HepG2 (cell line): ENCODE measurements at regions not wholly inside any gene's neighbourhood (a gene's known extent, or its start where the extent isn't known, plus 50 kb on each side); places are given as distances from the start of the nearest gene placed in this dataset.
A peak's percentile ranks its signal among the peaks of the same experiment; 100 is the strongest.

ENCODE experiments used
- ATAC-seq: fragments of 200-7000 bp; cut with Tn5 transposase; 3 replicates; pipeline ENCODE4 v1.9.1; 2020; ENCODE audit warnings: mild to moderate bottlenecking, moderate library complexity
- BruUV-seq: library from RNA; stranded (reverse); fragments of 400-500 nt; replicated peaks from 2 replicates; lab custom pipeline; 2021; lab: Mats Ljungman, UMichigan
- CTCF ChIA-PET: fragments of 300-600 bp; formaldehyde crosslinking; extraction: SDS; loops from one replicate; lab custom pipeline; 2021; ENCODE audit warnings: low total read pairs, inconsistent platforms, low intra/inter-chr PET ratio; lab: Yijun Ruan, JAX
- POLR2A ChIA-PET: fragments of 350-600 bp; sonication (Branson Sonifier 250); formaldehyde crosslinking; loops from one replicate; lab custom pipeline; 2020; ENCODE audit warnings: antibody characterized with exemption, inconsistent platforms; lab: Yijun Ruan, JAX
- DNase-seq: peaks from one replicate; pipeline ENCODE4 v3.0.0-alpha.2; 2015; ENCODE audit warnings: low spot score
- FAIRE-seq: peaks from 3 replicates; lab custom pipeline; 2011; peaks lifted over from hg19 to GRCh38; lab: Jason Lieb, UNC
- H2AFZ ChIP-seq: one replicate; pipeline ENCODE4 v1.6.1; 2011; ENCODE audit warnings: low read length, inconsistent platforms
- H3K27ac ChIP-seq: fragments of 300-600 bp; 3 replicates; pipeline ENCODE4 v1.8.0; 2011; ENCODE audit warnings: mixed run types, mild to moderate bottlenecking, mixed read lengths, low read length, inconsistent platforms; ENCODE audit not compliant: insufficient read depth; ENCODE audit errors: extremely low read length
- H3K27me3 ChIP-seq, 2 experiments: fragments of 200-600 bp in 1 of 2; 2 replicates in 1 of 2; 3 replicates in 1 of 2; pipeline versions ENCODE4 v1.6.0 to v1.8.0; 2011; ENCODE audit warnings: low read length in 2 of 2, mild to moderate bottlenecking in 2 of 2, moderate library complexity in 2 of 2, inconsistent platforms in 1 of 2; ENCODE audit not compliant: insufficient read depth in 2 of 2, control insufficient read depth in 1 of 2
- H3K36me3 ChIP-seq, 2 experiments: fragments of 200-600 bp in 1 of 2; replicated peaks in 1 of 2; 2 replicates in 1 of 2; 3 replicates in 1 of 2; pipeline versions ENCODE4 v1.5.1 to v1.8.0; 2011; ENCODE audit warnings: low read length in 2 of 2, inconsistent platforms in 1 of 2; ENCODE audit not compliant: insufficient read depth in 2 of 2, control insufficient read depth in 1 of 2
- H3K4me1 ChIP-seq: 2 replicates; pipeline ENCODE4 v1.5.1; 2012; ENCODE audit warnings: low read length, inconsistent platforms; ENCODE audit not compliant: insufficient read depth
- H3K4me2 ChIP-seq: 2 replicates; pipeline ENCODE4 v1.6.0; 2011; ENCODE audit warnings: low read depth, low read length, inconsistent platforms
- H3K4me3 ChIP-seq, 3 experiments: fragments of 200-600 bp in 1 of 3; sonication (generic), shearing (Covaris generic) in 1 of 3; replicated peaks in 1 of 3; 2 replicates each; pipeline ENCODE4 v1.5.1; 2011 to 2016; ENCODE audit warnings: low read length in 3 of 3, inconsistent platforms in 2 of 3, low read depth in 2 of 3, mild to moderate bottlenecking in 2 of 3, control low read depth in 1 of 3, mixed read lengths in 1 of 3; ENCODE audit not compliant: insufficient read depth in 1 of 3
- H3K79me2 ChIP-seq: one replicate; pipeline ENCODE4 v1.6.1; 2011; ENCODE audit warnings: low read length, inconsistent platforms; ENCODE audit not compliant: insufficient read depth
- H3K9ac ChIP-seq: 2 replicates; pipeline ENCODE4 v1.6.0; 2011; ENCODE audit warnings: mild to moderate bottlenecking, low read depth, low read length, inconsistent platforms; ENCODE audit not compliant: insufficient read depth
- H3K9me3 ChIP-seq: 2 replicates; pipeline ENCODE4 v1.5.1; 2012; ENCODE audit warnings: mild to moderate bottlenecking, low read length
- H4K20me1 ChIP-seq: 2 replicates; pipeline ENCODE4 v1.6.0; 2011; ENCODE audit warnings: inconsistent platforms, mild to moderate bottlenecking, low read length, moderate library complexity; ENCODE audit not compliant: insufficient read depth
- ARID2 ChIP-seq: sonication (generic); formaldehyde crosslinking; IDR thresholded peaks from 2 replicates; pipeline ENCODE4 v1.8.1; 2022; ENCODE audit warnings: mild to moderate bottlenecking, missing genetic modification reagents, borderline replicate concordance
- FOSL2 ChIP-seq: sonication (generic); formaldehyde crosslinking; IDR thresholded peaks from 2 replicates; pipeline ENCODE4 v1.4.0; 2020; ENCODE audit warnings: missing genetic modification reagents
- ONECUT2 ChIP-seq: sonication (generic); formaldehyde crosslinking; IDR thresholded peaks from 2 replicates; pipeline ENCODE4 v1.4.0; 2020; ENCODE audit warnings: missing genetic modification reagents
- PHF21A ChIP-seq: sonication (generic); formaldehyde crosslinking; IDR thresholded peaks from 2 replicates; pipeline ENCODE4 v1.5.0; 2020; ENCODE audit warnings: mild to moderate bottlenecking, missing genetic modification reagents
- ZFP36 ChIP-seq: fragments of 150-350 bp; IDR thresholded peaks from 2 replicates; pipeline ENCODE4 v1.6.1; 2018; ENCODE audit warnings: borderline replicate concordance, low read length, low read depth; ENCODE audit not compliant: partially characterized antibody
- ZNF329 ChIP-seq: sonication (generic); formaldehyde crosslinking; IDR thresholded peaks from 2 replicates; pipeline ENCODE4 v1.9.0; 2021; ENCODE audit warnings: low read depth, mild to moderate bottlenecking, missing genetic modification reagents
- ZNF768 ChIP-seq: sonication (generic); formaldehyde crosslinking; IDR thresholded peaks from 2 replicates; pipeline ENCODE4 v1.4.0; 2020; ENCODE audit warnings: missing genetic modification reagents
- WGBS: methylation state at CpG from one replicate; pipeline ENCODE4 v1.1.6; 2017; ENCODE audit warnings: low lambda C conversion rate; 5-methylcytosine and 5-hydroxymethylcytosine counted together
- in situ Hi-C: cut with HindIII; loops from 2 replicates; pipeline ENCODE4 v1.10.0; 2017; ENCODE audit warnings: low pct_unique_long_range_greater_than_20kb; ENCODE audit not compliant: extremely low pct_ligation_motif_present
- intact Hi-C: fragments of 100-400 bp; cut with micrococcal nuclease; formaldehyde crosslinking; loops from one replicate; pipeline ENCODE4 v1.10.0; 2022; ENCODE audit not compliant: unreplicated experiment
- TF ChIP-seq, protein P1 (sequence below): sonication (generic); formaldehyde crosslinking; IDR thresholded peaks from 2 replicates; pipeline ENCODE4 v1.9.0; 2021; ENCODE audit warnings: missing genetic modification reagents, borderline replicate concordance
- TF ChIP-seq, protein P2 (sequence below): sonication (generic); formaldehyde crosslinking; conservative IDR thresholded peaks from 2 replicates; pipeline ENCODE4 v1.4.0; 2020; ENCODE audit warnings: mild to moderate bottlenecking, missing genetic modification reagents, moderate library complexity
- TF ChIP-seq, protein P3 (sequence below): sonication (generic); formaldehyde crosslinking; IDR thresholded peaks from 2 replicates; pipeline ENCODE4 v1.4.0; 2020; ENCODE audit warnings: mild to moderate bottlenecking, missing genetic modification reagents

DNA sequence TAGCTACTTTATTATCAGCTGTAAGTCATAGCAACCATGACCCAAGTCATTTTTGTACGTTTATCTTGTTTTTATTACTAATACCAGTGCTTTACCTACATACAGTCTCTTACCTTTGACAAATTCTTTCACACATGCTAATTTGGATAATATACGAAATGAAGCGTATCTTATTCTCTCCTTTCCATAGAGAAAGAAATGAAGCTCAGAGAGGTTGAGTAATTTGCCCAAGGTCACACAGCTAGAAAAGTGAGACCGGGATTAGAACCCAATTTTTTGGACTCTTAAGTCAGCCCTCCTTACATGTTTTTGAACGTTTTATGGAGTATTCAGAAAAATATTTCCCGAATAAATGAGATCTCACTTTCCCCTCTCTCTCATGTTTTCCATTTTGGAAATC is 52.6 kb downstream of the OLIG1 start:
- ChIA-PET CTCF (no interaction called here), POLR2A (no interaction called here)
- TF ChIP-seq, protein P1, sequence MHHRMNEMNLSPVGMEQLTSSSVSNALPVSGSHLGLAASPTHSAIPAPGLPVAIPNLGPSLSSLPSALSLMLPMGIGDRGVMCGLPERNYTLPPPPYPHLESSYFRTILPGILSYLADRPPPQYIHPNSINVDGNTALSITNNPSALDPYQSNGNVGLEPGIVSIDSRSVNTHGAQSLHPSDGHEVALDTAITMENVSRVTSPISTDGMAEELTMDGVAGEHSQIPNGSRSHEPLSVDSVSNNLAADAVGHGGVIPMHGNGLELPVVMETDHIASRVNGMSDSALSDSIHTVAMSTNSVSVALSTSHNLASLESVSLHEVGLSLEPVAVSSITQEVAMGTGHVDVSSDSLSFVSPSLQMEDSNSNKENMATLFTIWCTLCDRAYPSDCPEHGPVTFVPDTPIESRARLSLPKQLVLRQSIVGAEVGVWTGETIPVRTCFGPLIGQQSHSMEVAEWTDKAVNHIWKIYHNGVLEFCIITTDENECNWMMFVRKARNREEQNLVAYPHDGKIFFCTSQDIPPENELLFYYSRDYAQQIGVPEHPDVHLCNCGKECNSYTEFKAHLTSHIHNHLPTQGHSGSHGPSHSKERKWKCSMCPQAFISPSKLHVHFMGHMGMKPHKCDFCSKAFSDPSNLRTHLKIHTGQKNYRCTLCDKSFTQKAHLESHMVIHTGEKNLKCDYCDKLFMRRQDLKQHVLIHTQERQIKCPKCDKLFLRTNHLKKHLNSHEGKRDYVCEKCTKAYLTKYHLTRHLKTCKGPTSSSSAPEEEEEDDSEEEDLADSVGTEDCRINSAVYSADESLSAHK (CRISPR knock-in tag) = no peak
- peak; percentile 20; the same call in 1 of the 2 replicates for TF ChIP-seq ZNF768 (CRISPR knock-in tag)
- no peaks in the 10 kb centered on the region for H3K36me3 ChIP-seq
- peaks cover 0 to 2% of the 10 kb centered on the region in 2 experiments; a peak in 1 of 5 replicates for H3K27me3 ChIP-seq
- 61% methylated on average over 6 of the region's 6 CpGs for WGBS
- DNase-seq (no peak), ATAC-seq (no peak), FAIRE-seq (no peak)
- H3K4me2 ChIP-seq = no peak overlapping the region
- H4K20me1 ChIP-seq = no peaks in the 10 kb centered on the region
- no peak overlapping the region for H3K4me3 ChIP-seq
- H3K27ac ChIP-seq = no peak overlapping the region
- H3K9ac ChIP-seq = no peak overlapping the region
- intact Hi-C loops = loop anchor here (10.0 kb wide), 3 partner anchors 278 to 1268 kb away; no protein-coding TSS in a partner anchor
- BruUV-seq = no TSS peak
- peaks cover 21% of the 10 kb centered on the region for H3K4me1 ChIP-seq
- H2AFZ ChIP-seq = no peak overlapping the region
- no peaks in the 10 kb centered on the region for H3K79me2 ChIP-seq
- in situ Hi-C loops = no loop called here
- H3K9me3 ChIP-seq = no peaks in the 10 kb centered on the region

DNA sequence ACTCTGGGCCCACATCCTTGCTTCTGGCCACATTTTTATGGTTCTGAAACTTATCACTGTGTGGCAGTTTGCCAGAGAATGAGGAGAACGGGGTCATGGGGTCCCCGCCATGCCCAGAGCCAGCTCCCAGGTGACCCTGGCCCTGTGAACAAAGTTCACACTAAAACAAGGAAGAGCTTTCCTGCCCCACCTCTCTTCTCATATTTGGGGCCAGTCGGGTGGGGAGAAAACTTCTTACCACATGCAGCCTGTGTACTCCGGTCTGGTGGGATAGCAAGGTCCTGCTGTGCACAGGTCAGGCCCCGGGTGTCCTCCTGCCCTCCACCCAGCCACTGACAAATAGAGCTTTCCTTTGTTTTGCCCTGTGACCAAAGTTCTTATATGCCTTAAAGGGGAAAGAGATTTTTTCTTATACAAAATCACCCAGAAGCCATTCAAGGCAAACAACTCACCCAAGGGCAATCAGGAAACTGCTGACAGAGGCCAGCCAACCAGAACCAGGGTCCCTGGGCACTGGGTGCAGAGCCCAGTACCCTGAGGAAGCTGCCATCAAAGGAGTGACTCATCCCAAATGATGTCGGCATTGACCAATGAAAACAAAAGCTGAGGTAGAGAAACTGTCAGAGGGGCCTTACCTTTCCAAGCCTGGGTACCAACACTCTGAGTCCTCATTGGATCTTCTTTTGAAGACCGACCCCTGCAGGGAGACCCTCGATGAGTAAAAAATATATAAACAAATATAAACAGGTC is 53.6 kb downstream of the OLIG1 start:
- H4K20me1 ChIP-seq = no peaks in the 10 kb centered on the region
- TF ChIP-seq PHF21A (CRISPR knock-in tag) (peak; percentile 27; the same call in 1 of the 2 replicates), ZNF329 (CRISPR knock-in tag) (no peak), ARID2 (CRISPR knock-in tag) (no peak), ZFP36 (no peak), ONECUT2 (no peak), FOSL2 (peak; percentile 39; the same call in 1 of the 2 replicates)
- TF ChIP-seq, protein P2, sequence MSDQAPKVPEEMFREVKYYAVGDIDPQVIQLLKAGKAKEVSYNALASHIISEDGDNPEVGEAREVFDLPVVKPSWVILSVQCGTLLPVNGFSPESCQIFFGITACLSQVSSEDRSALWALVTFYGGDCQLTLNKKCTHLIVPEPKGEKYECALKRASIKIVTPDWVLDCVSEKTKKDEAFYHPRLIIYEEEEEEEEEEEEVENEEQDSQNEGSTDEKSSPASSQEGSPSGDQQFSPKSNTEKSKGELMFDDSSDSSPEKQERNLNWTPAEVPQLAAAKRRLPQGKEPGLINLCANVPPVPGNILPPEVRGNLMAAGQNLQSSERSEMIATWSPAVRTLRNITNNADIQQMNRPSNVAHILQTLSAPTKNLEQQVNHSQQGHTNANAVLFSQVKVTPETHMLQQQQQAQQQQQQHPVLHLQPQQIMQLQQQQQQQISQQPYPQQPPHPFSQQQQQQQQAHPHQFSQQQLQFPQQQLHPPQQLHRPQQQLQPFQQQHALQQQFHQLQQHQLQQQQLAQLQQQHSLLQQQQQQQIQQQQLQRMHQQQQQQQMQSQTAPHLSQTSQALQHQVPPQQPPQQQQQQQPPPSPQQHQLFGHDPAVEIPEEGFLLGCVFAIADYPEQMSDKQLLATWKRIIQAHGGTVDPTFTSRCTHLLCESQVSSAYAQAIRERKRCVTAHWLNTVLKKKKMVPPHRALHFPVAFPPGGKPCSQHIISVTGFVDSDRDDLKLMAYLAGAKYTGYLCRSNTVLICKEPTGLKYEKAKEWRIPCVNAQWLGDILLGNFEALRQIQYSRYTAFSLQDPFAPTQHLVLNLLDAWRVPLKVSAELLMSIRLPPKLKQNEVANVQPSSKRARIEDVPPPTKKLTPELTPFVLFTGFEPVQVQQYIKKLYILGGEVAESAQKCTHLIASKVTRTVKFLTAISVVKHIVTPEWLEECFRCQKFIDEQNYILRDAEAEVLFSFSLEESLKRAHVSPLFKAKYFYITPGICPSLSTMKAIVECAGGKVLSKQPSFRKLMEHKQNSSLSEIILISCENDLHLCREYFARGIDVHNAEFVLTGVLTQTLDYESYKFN (CRISPR knock-in tag) = 0 out of 2 replicates have a peak, but pooled peaks have one; percentile 11
- TF ChIP-seq, protein P3, sequence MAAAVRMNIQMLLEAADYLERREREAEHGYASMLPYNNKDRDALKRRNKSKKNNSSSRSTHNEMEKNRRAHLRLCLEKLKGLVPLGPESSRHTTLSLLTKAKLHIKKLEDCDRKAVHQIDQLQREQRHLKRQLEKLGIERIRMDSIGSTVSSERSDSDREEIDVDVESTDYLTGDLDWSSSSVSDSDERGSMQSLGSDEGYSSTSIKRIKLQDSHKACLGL = no peak

More for the DNA sequence above, 53.6 kb downstream of the OLIG1 start:
- H2AFZ ChIP-seq = no peak overlapping the region
- no TSS peak for BruUV-seq
- no peaks in the 10 kb centered on the region for H3K79me2 ChIP-seq
- FAIRE-seq (peak; percentile 8), DNase-seq (peak; percentile 43), ATAC-seq (peak; percentile 82)
- peak overlapping the region in 1 of 3 experiments; percentile 7; a peak in 2 of 6 replicates for H3K4me3 ChIP-seq
- in situ Hi-C loops = no loop called here
- peak overlapping the region; percentile 8 for H3K27ac ChIP-seq
- intact Hi-C loops = loop anchor here (10.0 kb wide), 3 partner anchors 279 to 1269 kb away; no protein-coding TSS in a partner anchor
- H3K27me3 ChIP-seq = peaks cover 0 to 12% of the 10 kb centered on the region in 2 experiments; a peak in 3 of 5 replicates
- ChIA-PET CTCF (no interaction called here), POLR2A (no interaction called here)
- 14% methylated on average over 8 of the region's 8 CpGs for WGBS
- H3K9ac ChIP-seq = no peak overlapping the region
- H3K4me2 ChIP-seq = peak overlapping the region; percentile 52
- no peaks in the 10 kb centered on the region for H3K36me3 ChIP-seq
- no peaks in the 10 kb centered on the region for H3K9me3 ChIP-seq
- peaks cover 21% of the 10 kb centered on the region for H3K4me1 ChIP-seq
